Muscle of arm (tissue), 1 donor: ENCODE measurements at regions not wholly inside any gene's neighbourhood (a gene's known extent, or its start where the extent isn't known, plus 50 kb on each side); places are given as distances from the start of the nearest gene placed in this dataset.

Experiments used
- DNase-seq: peaks from one replicate; pipeline ENCODE4 v3.0.0-alpha.2; 2013

- no peak for DNase-seq
These were observed 210.4 kb upstream of the HCCS start for GRCh38 chrX:10900585-10901289.

- no peak for DNase-seq
These were observed 209.9 kb upstream of the HCCS start for GRCh38 chrX:10901290-10901633.

DNA sequence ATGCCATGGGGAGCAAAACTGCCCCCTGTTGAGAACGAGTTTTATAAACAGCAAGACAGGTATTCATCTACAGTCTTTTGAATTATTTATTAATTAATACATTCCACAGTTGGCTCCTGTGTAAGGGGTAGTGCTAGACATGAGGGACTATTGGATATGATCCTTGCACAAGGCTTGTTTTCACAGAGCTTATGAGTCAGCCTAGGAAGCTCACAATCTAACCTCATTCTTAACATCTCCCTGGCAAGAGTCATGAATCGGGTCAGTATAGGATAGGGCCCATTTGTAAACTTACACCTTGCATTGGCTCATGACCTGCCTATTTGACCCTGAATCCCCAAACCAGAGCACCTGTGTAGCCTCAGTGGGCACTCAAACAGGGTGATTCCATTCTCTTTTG is 209.1 kb upstream of the HCCS start:
- DNase-seq, result no peak

GRCh38 chrX:10903523-10903922 is 207.6 kb upstream of the HCCS start:
- DNase-seq, result no peak

- DNase-seq, result no peak
These were observed 206.9 kb upstream of the HCCS start for GRCh38 chrX:10904220-10904619.

DNA sequence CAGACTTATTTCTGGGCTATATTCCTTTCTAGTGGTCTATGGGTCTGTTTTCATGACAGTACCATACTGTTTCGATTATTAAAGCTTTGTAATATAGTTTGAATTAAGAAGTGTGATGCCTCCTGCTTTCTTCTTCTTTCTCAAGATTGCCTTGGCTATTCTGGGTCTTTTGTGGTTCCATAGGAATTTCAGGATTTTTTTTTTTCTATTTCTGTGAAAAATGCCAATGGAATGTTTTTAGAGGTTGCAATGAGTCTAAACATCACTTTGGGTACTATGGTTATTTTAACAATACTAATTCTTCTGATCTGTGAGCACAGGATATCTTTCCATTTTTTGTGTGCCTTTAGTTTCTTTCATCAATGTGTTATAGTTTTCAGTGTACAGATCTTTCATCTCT is 204.3 kb upstream of the HCCS start:
- DNase-seq, result no peak

GRCh38 chrX:10922159-10922558 is 189.0 kb upstream of the HCCS start:
- DNase-seq, result no peak

DNA sequence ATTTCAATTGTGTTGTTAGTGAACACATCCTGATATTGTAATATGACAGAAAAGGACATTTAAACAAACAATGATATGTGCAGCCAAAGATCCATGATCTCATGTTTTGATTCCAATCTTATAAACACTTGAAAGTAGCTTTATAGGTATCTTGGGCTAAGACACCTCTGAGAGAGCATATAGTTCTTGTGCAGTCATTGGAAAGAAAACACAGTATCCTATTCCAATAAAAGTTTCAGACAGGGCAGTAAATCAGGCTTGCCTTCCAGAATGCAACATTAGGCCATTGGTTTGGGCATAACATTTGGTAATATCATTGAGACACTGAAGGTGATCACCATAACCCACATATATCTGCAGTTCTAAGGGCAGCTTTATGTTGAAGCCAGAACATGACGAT is 188.3 kb upstream of the HCCS start:
- no peak for DNase-seq

DNA sequence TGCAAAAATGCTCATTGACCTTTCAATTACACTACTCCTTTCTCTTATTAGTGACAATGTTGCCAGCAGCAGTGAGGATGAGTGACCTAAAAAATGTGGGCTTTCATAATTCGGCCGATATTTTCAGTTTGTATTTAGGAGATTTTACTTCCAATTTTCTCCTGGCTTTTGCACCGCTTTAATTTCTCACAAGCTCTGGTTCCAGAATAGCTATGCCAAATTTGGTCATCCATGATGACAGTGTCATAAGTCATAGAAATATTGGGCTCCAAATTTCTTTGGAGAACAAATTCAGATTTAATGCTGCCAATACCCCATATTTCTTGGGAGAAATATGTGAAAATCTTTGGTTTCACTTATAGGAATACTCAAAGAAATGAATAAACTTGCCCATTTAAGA is 187.7 kb upstream of the HCCS start:
- no peak for DNase-seq

GRCh38 chrX:10926404-10926803 is 184.7 kb upstream of the HCCS start:
- DNase-seq, result no peak

- DNase-seq, result no peak
These were observed 184.2 kb upstream of the HCCS start for GRCh38 chrX:10926891-10927290.

- DNase-seq, result no peak
These were observed 181.4 kb upstream of the HCCS start for GRCh38 chrX:10929747-10930146.

GRCh38 chrX:10930151-10930550 is 181.0 kb upstream of the HCCS start:
- no peak for DNase-seq

GRCh38 chrX:10931976-10932375 is 179.2 kb upstream of the HCCS start:
- no peak for DNase-seq

DNA sequence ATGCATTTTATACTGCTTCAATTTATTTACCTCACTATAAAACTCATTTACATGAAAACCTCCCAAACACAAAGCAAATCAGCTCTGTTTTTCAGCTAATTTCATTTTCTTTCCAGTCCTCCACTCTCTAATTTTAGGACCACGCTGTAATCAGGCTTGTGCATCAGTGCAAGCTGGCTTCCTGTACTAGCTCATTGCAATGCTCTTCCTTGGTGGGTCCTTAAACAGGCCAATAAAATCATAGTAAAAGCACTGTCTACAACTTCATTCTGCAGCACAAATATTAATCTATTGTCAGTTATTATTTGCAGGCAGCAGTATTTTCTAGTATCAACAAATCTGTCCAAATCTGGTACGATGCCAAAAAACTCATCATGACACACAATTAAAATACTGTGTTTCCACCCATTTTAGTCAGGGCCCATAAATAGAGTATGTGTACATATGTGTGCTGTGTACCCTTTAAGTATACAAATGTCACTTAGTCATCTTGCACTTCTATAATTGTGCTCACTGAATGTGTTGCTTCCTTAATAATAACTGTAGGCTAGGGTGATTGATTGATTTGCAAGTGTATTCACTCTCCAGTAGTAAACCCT is 178.2 kb upstream of the HCCS start:
- DNase-seq, result no peak

GRCh38 chrX:10935501-10935900 is 175.6 kb upstream of the HCCS start:
- DNase-seq, result no peak

DNA sequence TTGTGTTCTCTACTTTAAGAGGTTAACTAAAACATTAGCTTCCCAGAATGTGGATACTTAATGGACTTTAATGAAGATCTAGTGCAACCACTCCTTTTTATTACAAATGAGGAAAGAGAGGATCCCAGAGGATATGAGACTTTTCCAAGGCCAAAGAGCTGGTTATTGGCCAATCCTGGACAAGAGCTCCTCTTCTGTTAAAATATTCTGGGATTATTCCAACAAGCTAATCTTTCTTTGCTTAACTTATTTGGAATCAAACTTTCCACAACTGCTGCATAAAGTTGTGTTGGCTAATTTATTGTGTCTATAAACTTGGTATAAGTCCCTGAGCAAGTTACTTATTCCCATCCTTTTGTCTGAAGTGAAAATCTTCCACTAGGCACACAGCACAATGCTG is 174.2 kb upstream of the HCCS start:
- DNase-seq, result no peak

DNA sequence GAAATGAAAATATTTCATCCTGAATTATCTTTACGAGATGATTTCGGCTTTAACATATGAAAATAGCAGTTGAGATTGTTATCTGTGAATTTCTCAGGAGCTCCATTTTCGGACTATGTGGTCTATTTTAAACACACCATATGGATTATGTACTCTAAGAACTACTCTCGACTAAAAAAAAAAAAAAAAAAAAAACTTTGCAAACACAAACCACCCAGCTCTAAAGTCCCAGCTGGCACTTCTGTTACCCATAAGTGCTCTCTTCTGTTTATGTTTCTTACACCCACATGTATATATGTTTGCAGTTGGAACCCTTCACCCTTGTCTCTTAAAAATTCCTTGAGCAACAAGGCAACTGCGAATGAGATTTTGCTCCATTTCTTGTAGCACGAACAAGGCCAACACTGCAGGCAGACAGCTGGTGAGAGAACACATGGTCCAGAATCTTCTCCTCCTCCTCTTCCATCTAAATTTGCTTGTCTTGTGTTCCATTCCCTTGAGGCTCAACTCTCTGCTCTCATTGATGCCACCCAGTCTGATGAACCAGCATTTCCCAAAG is 172.7 kb upstream of the HCCS start:
- DNase-seq, result no peak

DNA sequence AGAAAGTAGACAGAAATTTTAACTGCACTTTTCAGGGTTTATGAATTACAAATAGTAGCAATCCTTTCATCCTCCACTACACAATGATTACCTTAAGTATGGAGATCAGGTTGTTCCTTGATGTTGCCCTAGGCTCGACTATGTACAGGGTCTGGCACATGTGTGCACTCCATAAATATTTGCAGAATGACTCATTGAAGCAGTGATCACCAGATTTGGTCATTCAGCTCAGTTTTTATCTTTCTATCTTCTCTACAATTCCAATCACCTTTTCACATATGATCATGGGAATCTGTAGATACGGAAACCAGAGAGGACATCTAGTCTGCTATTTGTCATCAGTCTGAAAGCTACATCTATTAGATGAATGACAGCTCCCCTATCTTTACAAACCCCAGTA is 171.7 kb upstream of the HCCS start:
- DNase-seq, result no peak

GRCh38 chrX:10944136-10944885 is 166.8 kb upstream of the HCCS start:
- no peak for DNase-seq

DNA sequence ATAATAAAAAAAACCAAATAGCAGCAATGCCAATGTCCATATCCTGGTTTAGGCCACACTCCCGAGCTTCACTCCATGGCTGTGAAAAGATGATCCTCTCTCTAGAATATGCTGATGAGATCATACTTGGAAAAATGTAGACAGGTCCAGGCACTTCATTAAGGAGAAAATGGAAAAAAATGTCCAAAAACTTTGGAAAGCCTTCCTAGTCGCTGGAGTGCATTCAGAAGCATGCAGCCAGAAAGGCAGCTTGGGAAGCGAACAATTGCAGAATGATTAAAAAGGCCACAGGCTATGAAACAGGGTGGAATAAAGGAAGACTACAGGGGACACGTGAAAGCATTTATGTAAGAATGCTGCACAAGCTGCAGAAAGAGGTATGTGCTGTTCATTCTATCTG is 165.6 kb upstream of the HCCS start:
- DNase-seq, result peak; percentile 86

DNA sequence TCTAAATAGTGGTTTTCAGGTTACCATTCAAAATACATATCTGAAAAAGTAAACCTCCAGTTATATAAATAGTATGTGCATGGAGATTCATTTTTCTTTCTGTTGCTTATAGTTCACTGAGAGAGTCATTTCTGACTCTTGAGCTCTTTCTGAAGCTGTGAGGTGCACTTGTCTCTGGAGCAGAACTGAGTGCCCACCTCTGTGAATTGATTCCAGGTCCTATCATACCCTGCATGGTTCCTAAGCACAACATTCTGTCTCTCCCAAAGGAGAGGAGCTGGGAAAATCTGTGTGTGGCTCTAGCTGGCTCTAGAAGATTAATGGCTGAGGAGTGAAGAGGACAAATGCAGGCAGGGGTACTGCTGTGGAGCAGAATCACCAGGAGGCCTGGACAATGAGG is 161.6 kb upstream of the HCCS start:
- no peak for DNase-seq

DNA sequence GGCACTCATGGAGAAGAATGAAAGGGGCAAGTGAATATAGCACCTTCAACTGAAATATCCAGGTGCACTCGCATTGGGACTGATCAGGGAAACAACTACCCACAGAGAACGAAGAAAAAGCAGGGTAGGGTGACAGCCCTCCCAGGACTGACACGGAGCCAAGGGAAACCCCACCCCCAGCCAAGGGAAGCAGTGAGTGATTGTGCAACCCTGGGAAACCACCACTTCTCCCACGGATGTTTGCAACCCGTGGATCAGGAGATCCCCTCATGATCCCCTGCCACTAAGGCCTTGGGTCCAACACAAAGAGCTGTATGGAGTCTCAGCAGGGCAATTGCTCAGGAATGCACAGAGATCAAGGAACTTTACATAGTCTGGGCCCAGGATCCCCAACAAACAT is 158.5 kb upstream of the HCCS start:
- DNase-seq, result no peak
